ENCODE measurements at regions not wholly inside any gene's neighbourhood (a gene's known extent, or its start where the extent isn't known, plus 50 kb on each side); places are given as distances from the start of the nearest gene placed in this dataset.

GRCh38 chr5:3522491-3522890 is 73.1 kb upstream of the IRX1 start:
- Histone ChIP-seq H2AK5ac (ENCODE audit: low read depth, low read length) (no peak overlapping the region), H3K9ac (replicated peaks in 1 of 4; ENCODE audit: extremely low read depth in 1 of 4, low read depth in 3 of 4, low read length in 3 of 4) (no peak overlapping the region), H4K91ac (replicated peaks; ENCODE audit: insufficient read length, low read length) (no peak overlapping the region), H3K23ac (ENCODE audit: insufficient read length) (no peak overlapping the region), H4K20me1 (replicated peaks in 1 of 2; ENCODE audit: control insufficient read depth in 1 of 2, insufficient read depth in 2 of 2, low read length in 2 of 2) (no peaks in the 10 kb centered on the region), H3K4me3 (ENCODE audit: extremely low read depth in 1 of 4, insufficient read depth in 2 of 4, low read depth in 3 of 4, low read length in 4 of 4) (no peak overlapping the region), H3K27ac (ENCODE audit: low read depth, low read length) (no peak overlapping the region), H3K18ac (ENCODE audit: extremely low read depth, low read length) (no peak overlapping the region), H3K36me3 (ENCODE audit: control insufficient read depth in 2 of 4, insufficient read depth in 4 of 4, low read length in 3 of 4) (no peaks in the 10 kb centered on the region), H2BK12ac (ENCODE audit: low read depth, low read length) (no peak overlapping the region), H3K79me1 (ENCODE audit: low read depth, low read length) (no peaks in the 10 kb centered on the region), H2BK5ac (ENCODE audit: low read depth, low read length) (no peak overlapping the region; the same call in 1 of the 2 replicates), H2BK20ac (ENCODE audit: low read length) (no peak overlapping the region), H3K4ac (replicated peaks; ENCODE audit: insufficient read length, low read depth, low read length) (no peak overlapping the region), H3K4me2 (ENCODE audit: insufficient read depth in 1 of 2, low read depth in 2 of 2, low read length in 2 of 2) (no peak overlapping the region), H4K5ac (ENCODE audit: insufficient read length, low read depth, low read length) (no peak overlapping the region), H4K8ac (ENCODE audit: extremely low read depth, insufficient read depth, low read length) (no peak overlapping the region), H2AFZ (ENCODE audit: low read length) (no peak overlapping the region), H3K79me2 (ENCODE audit: control insufficient read depth in 1 of 2, insufficient read depth in 2 of 2, low read length in 2 of 2) (no peaks in the 10 kb centered on the region), H3K4me1 (replicated peaks in 1 of 4; ENCODE audit: control insufficient read depth in 3 of 4, insufficient read depth in 4 of 4, low read length in 3 of 4) (peaks cover 0 to 4% (median 1%) of the 10 kb centered on the region in 4 experiments; a peak in 1 of 7 replicates), H3K56ac (replicated peaks; ENCODE audit: insufficient read length, low read depth, low read length) (no peak overlapping the region), H3K27me3 (replicated peaks in 1 of 4; ENCODE audit: control insufficient read depth in 3 of 4, extremely low read depth in 1 of 4, insufficient read depth in 3 of 4, low read length in 3 of 4) (no peaks in the 10 kb centered on the region), H3K9me3 (ENCODE audit: insufficient read depth in 2 of 2, low read depth in 1 of 2, low read length in 1 of 2) (peaks cover 0 to 3% of the 10 kb centered on the region in 2 experiments; a peak in 1 of 4 replicates), H3K14ac (ENCODE audit: insufficient read length) (no peak overlapping the region), H2BK15ac (ENCODE audit: low read length) (no peak overlapping the region), H3K23me2 (ENCODE audit: low read depth, low read length) (no peaks in the 10 kb centered on the region), H2BK120ac (replicated peaks; ENCODE audit: low read depth, low read length) (no peak overlapping the region)
- FAIRE-seq (no peak), DNase-seq (ENCODE audit: low read depth in 1 of 2, low spot score in 2 of 2) (no peak)
- CTCF ChIA-PET (ENCODE audit: partially characterized antibody) = no interaction called here
- POLR2A ChIA-PET (ENCODE audit: partially characterized antibody) = no interaction called here
- WGBS, 2 experiments (ENCODE audit: extremely low coverage in 1 of 2, insufficient coverage in 1 of 2, insufficient read length in 1 of 2, insufficient replicate concordance in 2 of 2, low coverage in 1 of 2, low lambda C conversion rate in 2 of 2, missing lambda C conversion rate in 1 of 2) = 90% methylated on average over 3 of the region's 3 CpGs; no CpG with 5 or more reads in 1 of the 2 experiments
- no peak for TF ChIP-seq TEAD4 (IDR thresholded peaks at IDR 0.05; ENCODE audit: low read depth, low read length)
- no peak for TF ChIP-seq SAP30 (IDR thresholded peaks at IDR 0.05; ENCODE audit: insufficient read depth, insufficient replicate concordance, low read length)
- TF ChIP-seq RBBP5 (IDR thresholded peaks at IDR 0.05; ENCODE audit: borderline replicate concordance, low read depth, low read length) = no peak
- TF ChIP-seq SP2 (IDR thresholded peaks at IDR 0.05; ENCODE audit: low read length) = no peak
- no peak for TF ChIP-seq CREB1 (IDR thresholded peaks at IDR 0.05)
- no peak for TF ChIP-seq JUND (IDR thresholded peaks at IDR 0.05; ENCODE audit: low read length)
- no peak for TF ChIP-seq POLR2AphosphoS5 (IDR thresholded peaks at IDR 0.05; ENCODE audit: low read depth, low read length)
